Stomach (tissue), 8 donors: ENCODE measurements at regions not wholly inside any gene's neighbourhood (a gene's known extent, or its start where the extent isn't known, plus 50 kb on each side); places are given as distances from the start of the nearest gene placed in this dataset.

ENCODE experiments used
- DNase-seq, 2 donors: peaks; one replicate each; pipeline versions ENCODE4 v3.0.0 to v3.0.0-alpha.2; 2013 to 2019
- H3K27ac ChIP-seq, 5 donors: fragments of 200-600 bp in 4 of 5; sonication (generic) in 4 of 5; one replicate each; pipeline ENCODE4 v1.5.1; 2013 to 2019; ENCODE audit warnings: mild to moderate bottlenecking in 1 of 5, moderate library complexity in 1 of 5
- H3K27me3 ChIP-seq, 3 donors: fragments of 200-600 bp; sonication (generic); one replicate each; pipeline ENCODE4 v1.5.1; 2017 to 2019; ENCODE audit warnings: mixed run types in 1 of 3
- H3K36me3 ChIP-seq, 4 donors: fragments of 200-600 bp; sonication (generic); 1 replicate in 3 of 4; 2 replicates in 1 of 4; pipeline ENCODE4 v1.5.1; 2016 to 2019
- H3K4me1 ChIP-seq, 4 donors: fragments of 200-600 bp; sonication (generic); one replicate each; pipeline ENCODE4 v1.5.1; 2016 to 2019
- H3K4me3 ChIP-seq, 4 donors: fragments of 200-600 bp; sonication (generic) in 3 of 4; one replicate each; pipeline ENCODE4 v1.5.1; 2016 to 2019; ENCODE audit warnings: mild to moderate bottlenecking in 1 of 4
- H3K9me3 ChIP-seq, 4 donors: fragments of 200-600 bp; sonication (generic); one replicate each; pipeline ENCODE4 v1.5.1; 2016 to 2019
- EP300 ChIP-seq: sonication (generic); formaldehyde crosslinking; IDR thresholded peaks from one replicate; pipeline ENCODE4 v1.6.1; 2017; ENCODE audit warnings: antibody characterized with exemption
- POLR2A ChIP-seq, 4 donors: fragments of 450-650 bp; IDR thresholded peaks; one replicate each; pipeline ENCODE4 v1.6.1; 2016; ENCODE audit warnings: antibody characterized with exemption in 4 of 4, control low read depth in 2 of 4, mild to moderate bottlenecking in 1 of 4, moderate library complexity in 1 of 4
- POLR2AphosphoS5 ChIP-seq, 3 donors: sonication (generic); formaldehyde crosslinking; IDR thresholded peaks; one replicate each; pipeline ENCODE4 v1.6.1; 2016; ENCODE audit warnings: antibody characterized with exemption in 3 of 3
- WGBS, 5 donors: extraction: QIAGEN DNeasy Blood & Tissue Kit in 3 of 5; methylation state at CpG; one replicate each; pipeline versions ENCODE4 v1.1.5 to v1.1.7; 2013 to 2018; 5-methylcytosine and 5-hydroxymethylcytosine counted together
- intact Hi-C: fragments of 100-400 bp; cut with DNase I; formaldehyde crosslinking; loops from one replicate; pipeline ENCODE4 v1.15.1; 2023; ENCODE audit warnings: low total_unique reads
- TF ChIP-seq, protein P1 (sequence below), 7 experiments: fragments of 450-650 bp in 4 of 7; fragments of 200-600 bp in 3 of 7; sonication (generic) in 3 of 7; IDR thresholded peaks; one replicate each; pipeline ENCODE4 v1.5.1; 2016 to 2019; ENCODE audit warnings: antibody characterized with exemption in 7 of 7, control low read depth in 2 of 7, mild to moderate bottlenecking in 1 of 7
- donor health status: healthy with polysubstance abuse.
- donor health status: Bipolar disorder and iron deficiency.
- donor health status: healthy.

- H3K9me3 ChIP-seq, result peaks cover 0 to 4% (median 0%) of the 10 kb centered on the region in 4 donors
- H3K36me3 ChIP-seq, result no peaks in the 10 kb centered on the region
- H3K27ac ChIP-seq, result no peak overlapping the region
- TF ChIP-seq, protein P1, sequence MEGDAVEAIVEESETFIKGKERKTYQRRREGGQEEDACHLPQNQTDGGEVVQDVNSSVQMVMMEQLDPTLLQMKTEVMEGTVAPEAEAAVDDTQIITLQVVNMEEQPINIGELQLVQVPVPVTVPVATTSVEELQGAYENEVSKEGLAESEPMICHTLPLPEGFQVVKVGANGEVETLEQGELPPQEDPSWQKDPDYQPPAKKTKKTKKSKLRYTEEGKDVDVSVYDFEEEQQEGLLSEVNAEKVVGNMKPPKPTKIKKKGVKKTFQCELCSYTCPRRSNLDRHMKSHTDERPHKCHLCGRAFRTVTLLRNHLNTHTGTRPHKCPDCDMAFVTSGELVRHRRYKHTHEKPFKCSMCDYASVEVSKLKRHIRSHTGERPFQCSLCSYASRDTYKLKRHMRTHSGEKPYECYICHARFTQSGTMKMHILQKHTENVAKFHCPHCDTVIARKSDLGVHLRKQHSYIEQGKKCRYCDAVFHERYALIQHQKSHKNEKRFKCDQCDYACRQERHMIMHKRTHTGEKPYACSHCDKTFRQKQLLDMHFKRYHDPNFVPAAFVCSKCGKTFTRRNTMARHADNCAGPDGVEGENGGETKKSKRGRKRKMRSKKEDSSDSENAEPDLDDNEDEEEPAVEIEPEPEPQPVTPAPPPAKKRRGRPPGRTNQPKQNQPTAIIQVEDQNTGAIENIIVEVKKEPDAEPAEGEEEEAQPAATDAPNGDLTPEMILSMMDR (IDR thresholded peaks at IDR 0.05), result no peak
- no peak for TF ChIP-seq POLR2AphosphoS5 (IDR thresholded peaks at IDR 0.05)
- no peak for TF ChIP-seq POLR2A (IDR thresholded peaks at IDR 0.05)
- no peak for TF ChIP-seq EP300
- H3K27me3 ChIP-seq, result no peaks in the 10 kb centered on the region
- no peak overlapping the region for H3K4me3 ChIP-seq
- no peaks in the 10 kb centered on the region for H3K4me1 ChIP-seq
- 77 to 78% (median 77%) methylated on average over 6 of the region's 6 CpGs for WGBS, 5 donors
- no peak for DNase-seq
- intact Hi-C loops, result no loop called here
Measured at GRCh38 chr13:97700306-97700848, 253.1 kb upstream of the IPO5 start.

GRCh38 chr13:97702614-97703013 is 250.9 kb upstream of the IPO5 start:
- no peak for DNase-seq

DNA sequence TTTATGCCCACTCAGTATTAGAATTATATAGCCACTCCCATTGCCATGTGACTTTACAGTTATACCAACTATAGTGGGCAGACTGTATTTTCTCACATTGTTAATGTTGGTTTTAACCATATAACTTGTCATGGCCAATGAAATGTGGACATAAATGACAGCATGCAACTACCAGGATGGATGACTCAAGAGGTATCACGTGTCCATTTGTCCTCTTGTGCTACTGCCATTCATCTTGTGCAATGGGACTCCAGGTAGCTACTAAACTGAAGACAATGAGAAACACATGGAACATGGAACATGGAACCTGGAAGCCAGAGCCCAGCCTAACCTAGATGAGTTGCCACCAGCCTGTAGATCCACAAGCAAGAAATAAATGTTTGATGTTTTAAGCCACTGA is 242.7 kb upstream of the IPO5 start:
- Histone ChIP-seq H3K27ac (no peak overlapping the region), H3K9me3 (peaks cover 0 to 9% (median 5%) of the 10 kb centered on the region in 4 donors), H3K4me3 (no peak overlapping the region), H3K4me1 (no peaks in the 10 kb centered on the region), H3K36me3 (no peaks in the 10 kb centered on the region), H3K27me3 (no peaks in the 10 kb centered on the region)
- DNase-seq, result no peak
- intact Hi-C loops, result no loop called here
- TF ChIP-seq EP300 (no peak), POLR2AphosphoS5 (IDR thresholded peaks at IDR 0.05) (no peak), POLR2A (IDR thresholded peaks at IDR 0.05) (no peak)
- TF ChIP-seq, protein P1 (IDR thresholded peaks at IDR 0.05), result no peak
- 42 to 70% (median 53%) methylated on average over 1 of the region's 1 CpG for WGBS, 5 donors

More at GRCh38 chr13:97702614-97703013, 250.9 kb upstream of the IPO5 start:
- no peaks in the 10 kb centered on the region for H3K4me1 ChIP-seq
- H3K9me3 ChIP-seq, result peaks cover 0 to 4% (median 0%) of the 10 kb centered on the region in 4 donors
- no peak overlapping the region for H3K27ac ChIP-seq
- intact Hi-C loops, result no loop called here
- no peaks in the 10 kb centered on the region for H3K36me3 ChIP-seq
- no peaks in the 10 kb centered on the region for H3K27me3 ChIP-seq
- TF ChIP-seq, protein P1 (IDR thresholded peaks at IDR 0.05), result no peak
- TF ChIP-seq EP300, result no peak
- no peak for TF ChIP-seq POLR2A (IDR thresholded peaks at IDR 0.05)
- no peak for TF ChIP-seq POLR2AphosphoS5 (IDR thresholded peaks at IDR 0.05)
- no peak overlapping the region for H3K4me3 ChIP-seq

DNA sequence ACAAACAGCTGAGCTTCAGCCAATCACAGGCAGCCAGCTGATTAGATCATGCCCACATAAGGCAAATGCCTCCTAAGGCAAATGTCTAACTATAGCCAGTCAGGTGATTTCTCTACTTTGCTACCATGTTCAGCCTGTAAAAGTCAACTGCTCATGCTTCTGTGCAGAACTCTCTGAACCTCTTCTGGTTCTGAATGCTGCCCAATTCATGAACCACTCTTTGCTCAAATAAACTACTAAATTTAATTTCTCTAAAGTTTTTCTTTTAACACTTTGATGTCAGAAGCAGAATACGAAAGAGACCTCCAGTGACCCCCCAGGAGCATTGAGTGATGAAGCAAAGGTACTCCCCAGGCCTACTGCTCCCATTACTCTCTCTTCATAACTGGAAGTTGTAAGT is 240.7 kb upstream of the IPO5 start:
- 76 to 92% (median 81%) methylated on average over 1 of the region's 1 CpG for WGBS, 5 donors
- intact Hi-C loops, result no loop called here

More for the DNA sequence above, 240.7 kb upstream of the IPO5 start:
- no peak overlapping the region for H3K27ac ChIP-seq
- H3K27me3 ChIP-seq, result no peaks in the 10 kb centered on the region
- peaks cover 0 to 9% (median 5%) of the 10 kb centered on the region in 4 donors for H3K9me3 ChIP-seq
- TF ChIP-seq POLR2A (IDR thresholded peaks at IDR 0.05) (no peak), POLR2AphosphoS5 (IDR thresholded peaks at IDR 0.05) (no peak), EP300 (no peak)
- TF ChIP-seq, protein P1 (IDR thresholded peaks at IDR 0.05), result no peak
- no peak for DNase-seq
- H3K4me3 ChIP-seq, result no peak overlapping the region
- no peaks in the 10 kb centered on the region for H3K4me1 ChIP-seq
- no peaks in the 10 kb centered on the region for H3K36me3 ChIP-seq
